Naive B cell (primary cell): ENCODE measurements at regions not wholly inside any gene's neighbourhood (a gene's known extent, or its start where the extent isn't known, plus 50 kb on each side); places are given as distances from the start of the nearest gene placed in this dataset.
"Not testable (repeated sequence)": the region's sequence is repeated elsewhere in the genome, so short reads cannot be mapped to it uniquely, and the experiment has no call there.

Source experiments
- ATAC-seq, 2 donors: fragments of 150-1000 bp; cut with Tn5 transposase; 2 replicates each; pipeline ENCODE4 v1.10.0; 2021; ENCODE audit warnings: low read depth in 2 of 2, mild to moderate bottlenecking in 2 of 2, moderate library complexity in 2 of 2
- DNase-seq: peaks from one replicate; pipeline ENCODE4 v3.0.0; 2022
- H3K27ac Mint-ChIP-seq, 6 donors: one replicate each; pipeline ENCODE4 v1.8.0; 2020 to 2022; ENCODE audit warnings: mild to moderate bottlenecking in 6 of 6, mixed read lengths in 6 of 6, moderate library complexity in 5 of 6, inconsistent platforms in 2 of 6
- H3K27me3 Mint-ChIP-seq, 3 donors: one replicate each; pipeline ENCODE4 v1.8.0; 2021 to 2022; ENCODE audit warnings: mixed read lengths in 3 of 3, mild to moderate bottlenecking in 1 of 3
- H3K36me3 Mint-ChIP-seq, 2 donors: one replicate each; pipeline ENCODE4 v1.8.0; 2020 to 2022; ENCODE audit warnings: mixed read lengths in 2 of 2, inconsistent platforms in 1 of 2, mild to moderate bottlenecking in 1 of 2
- H3K4me1 Mint-ChIP-seq, 3 donors: one replicate each; pipeline ENCODE4 v1.8.0; 2020 to 2022; ENCODE audit warnings: mixed read lengths in 3 of 3, inconsistent platforms in 1 of 3, mild to moderate bottlenecking in 1 of 3, moderate library complexity in 1 of 3
- H3K4me3 Mint-ChIP-seq, 8 donors: one replicate each; pipeline ENCODE4 v1.8.0; 2020 to 2022; ENCODE audit warnings: mild to moderate bottlenecking in 8 of 8, mixed read lengths in 8 of 8, moderate library complexity in 8 of 8, inconsistent platforms in 2 of 8
- H3K9me3 Mint-ChIP-seq, 7 donors: one replicate each; pipeline ENCODE4 v1.8.0; 2020 to 2022; ENCODE audit warnings: mixed read lengths in 7 of 7, mild to moderate bottlenecking in 5 of 7, inconsistent platforms in 2 of 7, moderate library complexity in 1 of 7

- peaks cover 11 to 33% (median 13%) of the 10 kb centered on the region in 3 donors for H3K27me3 Mint-ChIP-seq
- not testable (repeated sequence) for H3K4me1 Mint-ChIP-seq, H3K36me3 Mint-ChIP-seq, ATAC-seq, DNase-seq, H3K9me3 Mint-ChIP-seq, H3K4me3 Mint-ChIP-seq, H3K27ac Mint-ChIP-seq
Observed at GRCh38 chr5:37927753-37928152, 87.9 kb upstream of the GDNF start.

- H3K36me3 Mint-ChIP-seq, result peaks cover 0 to 8% of the 10 kb centered on the region in 2 donors
Observed at GRCh38 chr5:37926732-37927131, 86.9 kb upstream of the GDNF start.

GRCh38 chr5:37921452-37921851, 81.6 kb upstream of the GDNF start:
- Mint-ChIP-seq H3K27ac (no peak overlapping the region), H3K36me3 (peaks cover 0 to 8% of the 10 kb centered on the region in 2 donors), H3K27me3 (peaks cover 12 to 41% (median 19%) of the 10 kb centered on the region in 3 donors), H3K4me3 (no peak overlapping the region), H3K9me3 (peaks cover 0 to 12% (median 2%) of the 10 kb centered on the region in 7 donors), H3K4me1 (no peaks in the 10 kb centered on the region)
- DNase-seq, result no peak
- ATAC-seq, result no peak

More at GRCh38 chr5:37926732-37927131, 86.9 kb upstream of the GDNF start:
- peaks cover 0 to 7% (median 2%) of the 10 kb centered on the region in 7 donors for H3K9me3 Mint-ChIP-seq
- H3K4me3 Mint-ChIP-seq, result no peak overlapping the region
- ATAC-seq (no peak), DNase-seq (no peak)
- no peak overlapping the region for H3K27ac Mint-ChIP-seq
- H3K4me1 Mint-ChIP-seq, result no peaks in the 10 kb centered on the region
- H3K27me3 Mint-ChIP-seq, result peaks cover 11 to 35% (median 13%) of the 10 kb centered on the region in 3 donors

DNA sequence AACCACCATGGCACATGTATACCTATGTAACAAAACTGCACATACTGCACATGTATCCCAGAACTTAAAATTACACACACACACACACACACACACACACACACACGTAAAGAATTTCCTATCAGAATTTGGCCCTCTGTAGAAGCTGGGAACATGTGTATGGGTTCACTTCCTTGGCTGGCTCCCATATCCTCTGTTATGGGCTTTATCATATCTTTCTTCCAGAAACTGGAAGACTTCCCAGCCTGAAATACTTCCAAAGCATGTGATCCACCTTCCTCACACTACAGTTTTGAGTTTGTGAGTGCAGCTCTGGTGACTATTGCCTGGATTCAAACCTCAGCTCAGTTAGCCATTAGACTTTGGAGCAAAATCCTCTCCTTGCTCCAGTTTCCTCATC, 78.6 kb upstream of the GDNF start:
- Mint-ChIP-seq H3K4me3 (no peak overlapping the region), H3K27ac (no peak overlapping the region), H3K36me3 (no peaks in the 10 kb centered on the region), H3K9me3 (peaks cover 0 to 11% (median 3%) of the 10 kb centered on the region in 7 donors), H3K27me3 (peaks cover 8 to 18% (median 9%) of the 10 kb centered on the region in 3 donors), H3K4me1 (no peaks in the 10 kb centered on the region)
- no peak for DNase-seq
- ATAC-seq, result no peak

DNA sequence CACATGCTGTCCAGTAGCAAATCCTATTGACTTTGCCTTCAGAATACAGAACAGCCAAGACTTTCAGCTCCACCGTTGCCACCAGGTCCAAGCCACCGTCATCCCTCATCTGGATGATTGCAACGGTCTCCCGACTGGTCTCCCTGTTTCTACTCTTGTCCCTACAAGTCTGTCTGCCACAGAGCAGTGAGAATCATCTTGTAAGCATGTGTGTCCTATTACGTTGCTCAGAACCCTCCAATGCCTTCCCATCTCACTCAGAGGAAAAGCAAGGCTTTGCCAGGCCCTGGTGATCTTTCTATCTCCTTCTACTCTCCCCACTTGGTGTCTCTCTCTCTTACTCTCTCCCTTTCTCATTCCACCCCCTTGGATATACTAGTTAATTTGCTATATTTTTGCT, 76.7 kb upstream of the GDNF start:
- Mint-ChIP-seq H3K27me3 (peaks cover 9 to 18% (median 16%) of the 10 kb centered on the region in 3 donors), H3K4me1 (no peaks in the 10 kb centered on the region), H3K27ac (no peak overlapping the region), H3K36me3 (no peaks in the 10 kb centered on the region), H3K4me3 (peak overlapping the region in 1 of 8 donors; percentile 0), H3K9me3 (peaks cover 0 to 7% (median 3%) of the 10 kb centered on the region in 7 donors)
- DNase-seq (no peak), ATAC-seq (no peak)

DNA sequence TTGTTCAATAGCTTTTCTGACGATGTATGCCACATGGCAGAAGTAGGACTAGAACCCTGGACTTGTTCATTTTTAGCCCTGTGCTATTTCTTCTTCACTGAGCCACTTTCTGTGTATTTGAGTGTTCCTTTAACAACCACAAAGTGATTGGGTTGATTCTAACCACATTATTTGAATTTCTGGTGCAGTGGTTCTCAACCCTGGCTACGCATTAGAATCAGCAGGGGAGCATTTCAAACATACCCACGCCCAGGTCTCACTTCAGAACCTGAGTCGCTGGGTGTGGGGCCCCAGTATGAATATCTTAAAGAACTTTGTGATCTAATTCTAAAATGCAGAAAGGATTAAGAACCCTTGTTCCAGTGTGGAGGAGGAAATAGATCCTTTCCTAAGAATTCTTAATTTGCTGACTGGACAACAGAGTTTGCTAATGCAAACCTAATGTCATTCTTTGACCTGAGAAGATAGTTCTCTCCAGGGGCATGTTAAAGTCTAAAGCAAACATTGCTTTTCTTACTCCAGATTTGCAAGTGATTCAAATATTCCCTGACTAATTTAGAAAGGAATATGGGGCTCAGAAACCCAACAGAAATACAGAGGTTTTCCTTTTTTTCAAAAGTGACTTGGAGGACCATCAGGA, 75.4 kb upstream of the GDNF start:
- peaks cover 0 to 7% (median 2%) of the 10 kb centered on the region in 7 donors for H3K9me3 Mint-ChIP-seq
- ATAC-seq, result no peak
- no peak overlapping the region for H3K27ac Mint-ChIP-seq
- no peaks in the 10 kb centered on the region for H3K36me3 Mint-ChIP-seq
- H3K27me3 Mint-ChIP-seq, result peaks cover 22 to 29% (median 25%) of the 10 kb centered on the region in 3 donors
- no peak for DNase-seq
- no peak overlapping the region for H3K4me3 Mint-ChIP-seq
- no peaks in the 10 kb centered on the region for H3K4me1 Mint-ChIP-seq

- ATAC-seq, H3K36me3 Mint-ChIP-seq, DNase-seq, H3K4me3 Mint-ChIP-seq, H3K27ac Mint-ChIP-seq, H3K4me1 Mint-ChIP-seq: not testable (repeated sequence)
- Mint-ChIP-seq H3K27me3 (peaks cover 18 to 42% (median 30%) of the 10 kb centered on the region in 3 donors), H3K9me3 (peaks cover 2 to 10% (median 6%) of the 10 kb centered on the region in 7 donors)
Observed at GRCh38 chr5:37909610-37910266, 69.9 kb upstream of the GDNF start.

DNA sequence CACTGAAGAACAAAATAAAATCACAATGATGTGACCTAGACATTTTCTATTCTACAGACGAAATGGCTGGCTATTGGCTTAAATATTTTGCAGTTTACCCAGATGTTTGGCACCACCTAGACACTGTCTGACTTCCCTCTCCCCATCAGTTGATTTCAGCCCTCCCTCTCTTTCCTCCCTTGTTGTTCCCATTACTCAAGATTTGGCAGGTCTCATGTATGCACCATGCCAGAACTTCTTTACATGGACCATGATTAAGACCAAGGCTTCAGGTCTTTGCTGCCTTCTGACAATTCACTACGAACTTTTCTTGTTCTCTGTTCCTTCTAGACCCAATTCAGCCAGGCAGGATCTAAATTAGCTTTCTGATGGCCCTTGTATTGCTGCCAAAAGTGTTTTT, 66.6 kb upstream of the GDNF start:
- ATAC-seq, result no peak
- H3K27me3 Mint-ChIP-seq, result peaks cover 21 to 34% (median 23%) of the 10 kb centered on the region in 3 donors
- H3K27ac Mint-ChIP-seq, result no peak overlapping the region
- peaks cover 0 to 7% of the 10 kb centered on the region in 2 donors for H3K36me3 Mint-ChIP-seq
- no peak for DNase-seq
- H3K4me3 Mint-ChIP-seq, result no peak overlapping the region
- H3K4me1 Mint-ChIP-seq, result no peaks in the 10 kb centered on the region
- peaks cover 5 to 16% (median 11%) of the 10 kb centered on the region in 7 donors for H3K9me3 Mint-ChIP-seq

- no peak for ATAC-seq
- Mint-ChIP-seq H3K27ac (no peak overlapping the region), H3K36me3 (peaks cover 0 to 7% of the 10 kb centered on the region in 2 donors), H3K4me1 (no peaks in the 10 kb centered on the region), H3K4me3 (no peak overlapping the region), H3K9me3 (peaks cover 5 to 16% (median 11%) of the 10 kb centered on the region in 7 donors), H3K27me3 (peaks cover 11 to 22% (median 14%) of the 10 kb centered on the region in 3 donors)
- no peak for DNase-seq
Observed at GRCh38 chr5:37905230-37905629, 65.4 kb upstream of the GDNF start.

DNA sequence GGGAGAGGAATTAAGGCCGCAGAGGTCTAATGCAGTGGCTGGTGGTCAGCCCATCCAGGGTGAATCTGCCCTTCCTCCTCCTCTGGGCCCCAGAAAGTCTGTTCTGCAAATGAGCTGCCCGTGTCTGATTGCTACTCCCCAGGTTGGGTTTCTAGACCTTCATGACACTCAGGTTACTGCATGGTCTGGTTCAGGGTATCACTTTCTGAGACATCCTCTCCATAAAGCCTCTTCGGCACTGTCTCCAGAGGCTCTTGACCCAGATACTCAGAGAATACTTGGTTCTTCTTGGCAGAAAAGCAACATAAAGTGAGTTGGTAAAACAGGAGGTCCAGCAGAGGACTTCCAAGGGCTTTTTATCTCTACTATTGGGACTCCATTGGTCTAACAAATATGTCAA, 62.5 kb upstream of the GDNF start:
- ATAC-seq, result no peak
- Mint-ChIP-seq H3K27me3 (peaks cover 10 to 28% (median 16%) of the 10 kb centered on the region in 3 donors), H3K9me3 (peaks cover 5 to 16% (median 11%) of the 10 kb centered on the region in 7 donors), H3K36me3 (peaks cover 0 to 5% of the 10 kb centered on the region in 2 donors), H3K27ac (no peak overlapping the region), H3K4me3 (no peak overlapping the region), H3K4me1 (no peaks in the 10 kb centered on the region)
- DNase-seq, result no peak

DNA sequence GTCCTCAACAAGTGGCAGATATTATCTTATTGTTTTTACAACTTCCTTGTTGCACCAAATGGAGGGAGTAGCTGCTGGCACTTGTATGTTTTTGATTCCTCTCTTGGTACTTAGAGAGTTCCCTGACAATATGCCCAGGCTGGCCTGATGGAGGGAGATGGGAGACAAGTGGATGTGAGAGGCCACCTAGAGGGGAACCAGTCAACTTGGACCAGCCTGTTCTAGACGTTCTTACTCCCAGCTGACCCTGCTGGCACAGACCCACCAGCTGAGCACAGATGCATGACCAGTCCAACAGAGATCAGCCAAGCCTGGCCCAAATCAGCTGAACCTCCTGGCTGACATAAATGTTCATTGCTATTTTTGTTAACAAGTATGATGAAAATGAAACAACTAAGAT, 60.9 kb upstream of the GDNF start:
- Mint-ChIP-seq H3K27ac (no peak overlapping the region), H3K4me1 (no peaks in the 10 kb centered on the region), H3K4me3 (no peak overlapping the region), H3K36me3 (no peaks in the 10 kb centered on the region), H3K27me3 (peaks cover 10 to 21% (median 18%) of the 10 kb centered on the region in 3 donors), H3K9me3 (peaks cover 0 to 9% (median 6%) of the 10 kb centered on the region in 7 donors)
- no peak for DNase-seq
- no peak for ATAC-seq

DNA sequence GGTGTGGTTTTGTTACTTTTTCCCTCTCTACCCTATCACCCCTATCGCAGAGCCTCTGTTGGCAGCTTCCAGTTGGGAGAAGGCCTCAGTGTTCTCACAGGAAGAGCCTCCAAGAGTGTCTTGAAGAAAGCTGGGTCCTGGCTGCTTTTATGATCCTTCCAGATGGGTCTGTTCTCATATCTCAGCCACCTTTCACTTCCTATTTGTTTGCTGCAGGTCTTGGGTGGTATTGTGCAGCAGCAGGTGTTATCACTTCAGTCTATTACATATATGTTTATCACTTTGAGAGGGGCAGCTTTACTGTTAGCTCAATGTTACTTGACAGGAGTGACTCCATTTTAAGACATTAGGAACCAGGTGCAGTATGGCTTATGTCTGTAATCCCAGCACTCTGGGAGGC, 59.2 kb upstream of the GDNF start:
- ATAC-seq (no peak), DNase-seq (no peak)
- no peaks in the 10 kb centered on the region for H3K36me3 Mint-ChIP-seq
- H3K27me3 Mint-ChIP-seq, result peaks cover 3 to 21% (median 18%) of the 10 kb centered on the region in 3 donors
- H3K4me1 Mint-ChIP-seq, result no peaks in the 10 kb centered on the region
- H3K9me3 Mint-ChIP-seq, result peaks cover 0 to 7% (median 5%) of the 10 kb centered on the region in 7 donors
- H3K4me3 Mint-ChIP-seq, result no peak overlapping the region
- H3K27ac Mint-ChIP-seq, result no peak overlapping the region

- H3K27me3 Mint-ChIP-seq, result peaks cover 3 to 21% (median 18%) of the 10 kb centered on the region in 3 donors
- DNase-seq (no peak), ATAC-seq (no peak)
- H3K4me1 Mint-ChIP-seq, result no peaks in the 10 kb centered on the region
- H3K27ac Mint-ChIP-seq, result no peak overlapping the region
- H3K36me3 Mint-ChIP-seq, result no peaks in the 10 kb centered on the region
- peaks cover 0 to 3% (median 0%) of the 10 kb centered on the region in 7 donors for H3K9me3 Mint-ChIP-seq
- H3K4me3 Mint-ChIP-seq, result no peak overlapping the region
Observed at GRCh38 chr5:37896159-37896558, 56.3 kb upstream of the GDNF start.
